SH-SY5Y (cell line): ENCODE measurements at regions not wholly inside any gene's neighbourhood (a gene's known extent, or its start where the extent isn't known, plus 50 kb on each side); places are given as distances from the start of the nearest gene placed in this dataset.

Source experiments
- GATA2 ChIP-seq: IDR thresholded peaks from 2 replicates; pipeline ENCODE4 v1.6.1; 2011; ENCODE audit warnings: mild to moderate bottlenecking, low read depth, low read length
- GATA3 ChIP-seq: IDR thresholded peaks from 2 replicates; pipeline ENCODE4 v1.6.1; 2011; ENCODE audit warnings: low read depth, mild to moderate bottlenecking, low read length, moderate library complexity

GRCh38 chr10:36007369-36007768 is 365.3 kb upstream of the FZD8 start:
- no peak for TF ChIP-seq GATA2
- TF ChIP-seq GATA3: no peak
